Fibroblast of skin of scalp (primary cell): ENCODE measurements at regions not wholly inside any gene's neighbourhood (a gene's known extent, or its start where the extent isn't known, plus 50 kb on each side); places are given as distances from the start of the nearest gene placed in this dataset.
A peak's percentile ranks its signal among the peaks of the same experiment; 100 is the strongest.

ENCODE experiments used
- DNase-seq: peaks from one replicate; pipeline ENCODE4 v3.0.0-alpha.2; 2013

DNA sequence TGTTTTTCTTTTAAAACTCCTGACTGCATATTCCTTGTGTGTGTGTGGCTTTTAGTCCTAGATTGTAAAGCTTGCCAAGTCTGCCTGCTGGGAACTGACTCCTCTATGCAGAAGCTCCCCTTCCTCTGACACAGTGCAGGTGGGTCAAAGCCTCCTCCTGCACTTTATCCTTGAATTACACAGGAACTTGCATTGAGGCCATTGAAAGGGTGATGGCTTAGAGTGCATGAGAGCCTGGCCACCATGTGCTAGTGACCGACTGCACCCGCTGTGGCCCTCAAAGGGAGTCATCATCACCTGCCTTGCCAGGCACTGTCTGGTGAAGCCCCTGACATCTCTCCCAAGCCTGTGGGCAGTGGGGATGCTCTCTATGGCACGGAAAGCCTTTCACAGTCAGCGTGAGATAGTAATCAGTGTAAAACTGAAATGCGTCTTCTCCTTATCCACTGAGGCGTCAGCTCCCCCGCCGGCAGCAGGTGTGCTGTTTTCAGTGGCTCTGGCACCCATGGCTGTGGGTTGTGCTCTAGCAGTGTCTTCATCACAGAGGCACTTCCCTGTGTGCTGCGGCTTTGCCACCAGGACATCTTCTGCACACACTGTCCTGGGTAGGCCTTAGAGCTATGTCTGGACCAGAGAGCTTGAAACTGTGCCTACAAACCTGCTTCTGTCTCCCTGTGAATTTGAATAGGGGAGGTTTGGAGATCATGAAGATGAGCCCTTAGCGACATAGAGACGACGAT, 87.9 kb downstream of the THBS2 start:
- DNase-seq = no peak

DNA sequence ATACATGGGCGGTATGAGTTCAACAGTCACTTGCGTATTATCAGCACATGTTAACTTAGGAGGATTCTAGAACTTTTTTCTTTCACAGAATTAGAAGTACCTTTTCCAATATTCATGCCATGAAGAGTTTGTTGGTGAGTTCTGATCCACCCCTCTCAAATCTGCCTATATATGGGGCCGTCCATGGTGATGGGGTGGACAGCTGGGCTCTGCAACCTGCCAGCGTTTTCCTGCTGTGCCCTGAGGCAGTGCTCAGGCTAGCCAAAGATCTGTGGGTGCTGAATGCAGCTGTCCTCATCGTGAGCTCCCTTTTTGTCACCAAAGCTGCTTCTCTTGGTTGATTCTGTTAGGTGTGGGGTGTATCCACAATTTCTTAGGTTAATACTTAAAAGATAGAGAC, 88.7 kb downstream of the THBS2 start:
- DNase-seq = no peak

DNA sequence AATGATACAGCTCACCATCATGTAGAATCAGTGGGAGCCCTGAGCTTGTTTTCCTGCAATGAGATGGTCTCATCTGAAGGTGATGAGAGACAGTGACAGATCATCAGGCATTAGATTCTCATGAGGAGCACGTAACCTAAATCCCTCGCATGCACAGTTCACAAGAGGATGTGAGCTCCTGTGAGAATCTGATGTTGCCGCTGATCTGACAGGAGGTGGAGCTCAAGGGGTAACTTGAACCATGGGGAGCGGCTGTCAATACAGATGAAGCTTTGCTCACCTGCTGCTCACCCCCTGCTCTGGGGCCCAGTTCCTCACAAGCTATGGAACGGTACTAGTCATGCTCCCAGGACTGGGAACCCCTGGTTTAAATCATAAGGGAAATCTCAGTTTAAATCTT, 89.2 kb downstream of the THBS2 start:
- DNase-seq = no peak

DNA sequence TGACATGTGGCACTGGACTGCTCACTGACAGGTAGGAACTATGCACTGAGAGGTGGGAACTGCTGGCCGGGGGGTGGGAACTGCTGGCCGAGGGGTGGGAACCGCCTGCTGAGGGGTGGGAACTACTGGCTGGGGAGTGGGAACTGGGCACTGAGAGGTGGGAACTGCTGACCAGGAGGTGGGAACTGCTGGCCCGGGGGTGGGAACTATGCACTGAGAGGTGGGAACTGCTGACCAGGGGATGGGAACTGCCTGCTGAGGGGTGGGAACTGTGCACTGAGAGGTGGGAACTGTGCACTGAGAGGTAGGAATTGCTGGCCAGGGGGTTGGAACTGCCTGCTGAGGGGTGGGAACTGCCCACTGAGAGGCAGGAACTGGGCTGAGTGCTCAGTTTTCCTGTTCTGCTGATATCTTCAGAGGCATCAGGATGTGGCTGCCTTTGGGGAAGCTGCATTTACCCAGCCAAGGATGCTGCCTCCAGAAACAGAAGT, 90.2 kb downstream of the THBS2 start:
- DNase-seq = no peak

GRCh38 chr6:169162752-169163407, 90.8 kb downstream of the THBS2 start:
- peak; percentile 93 for DNase-seq

- no peak for DNase-seq
Measured at GRCh38 chr6:169162249-169162648, 91.4 kb downstream of the THBS2 start.

DNA sequence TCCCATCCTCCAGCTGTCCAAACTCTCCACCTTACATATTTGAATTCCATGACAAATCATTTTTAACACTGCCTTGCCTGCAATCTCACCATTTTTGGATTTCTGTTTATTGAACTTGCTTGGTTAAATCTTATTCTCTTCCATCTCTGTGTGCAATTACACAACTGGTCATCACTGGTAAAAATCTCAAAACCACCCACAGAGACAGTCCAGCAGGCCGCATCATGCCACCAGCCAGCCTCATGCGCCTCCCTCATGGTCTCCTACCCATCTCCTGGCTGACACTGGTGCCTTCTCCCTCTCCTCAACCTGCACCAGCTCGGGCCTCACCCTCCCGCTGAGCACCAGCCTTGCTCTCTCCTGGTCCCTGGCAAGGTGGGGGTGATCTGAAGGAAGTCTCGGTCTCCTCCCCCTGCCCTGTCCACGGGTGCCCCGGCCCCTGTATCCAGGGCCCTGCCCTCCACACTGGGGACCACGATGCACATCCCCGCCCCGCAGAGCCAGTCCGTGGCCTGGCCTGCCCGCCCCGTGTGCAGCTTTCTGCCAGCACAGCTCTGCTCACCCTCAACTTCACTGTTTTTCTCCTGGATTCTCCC, 92.0 kb downstream of the THBS2 start:
- no peak for DNase-seq

- DNase-seq = no peak
Measured at GRCh38 chr6:169160855-169161560, 92.6 kb downstream of the THBS2 start.

- no peak for DNase-seq
Measured at GRCh38 chr6:169160091-169160854, 93.4 kb downstream of the THBS2 start.

GRCh38 chr6:169159331-169159730, 94.3 kb downstream of the THBS2 start:
- DNase-seq = no peak

- peak; percentile 50 for DNase-seq
Measured at GRCh38 chr6:169158691-169159090, 95.0 kb downstream of the THBS2 start.

GRCh38 chr6:169158174-169158573, 95.5 kb downstream of the THBS2 start:
- DNase-seq = peak; percentile 93

DNA sequence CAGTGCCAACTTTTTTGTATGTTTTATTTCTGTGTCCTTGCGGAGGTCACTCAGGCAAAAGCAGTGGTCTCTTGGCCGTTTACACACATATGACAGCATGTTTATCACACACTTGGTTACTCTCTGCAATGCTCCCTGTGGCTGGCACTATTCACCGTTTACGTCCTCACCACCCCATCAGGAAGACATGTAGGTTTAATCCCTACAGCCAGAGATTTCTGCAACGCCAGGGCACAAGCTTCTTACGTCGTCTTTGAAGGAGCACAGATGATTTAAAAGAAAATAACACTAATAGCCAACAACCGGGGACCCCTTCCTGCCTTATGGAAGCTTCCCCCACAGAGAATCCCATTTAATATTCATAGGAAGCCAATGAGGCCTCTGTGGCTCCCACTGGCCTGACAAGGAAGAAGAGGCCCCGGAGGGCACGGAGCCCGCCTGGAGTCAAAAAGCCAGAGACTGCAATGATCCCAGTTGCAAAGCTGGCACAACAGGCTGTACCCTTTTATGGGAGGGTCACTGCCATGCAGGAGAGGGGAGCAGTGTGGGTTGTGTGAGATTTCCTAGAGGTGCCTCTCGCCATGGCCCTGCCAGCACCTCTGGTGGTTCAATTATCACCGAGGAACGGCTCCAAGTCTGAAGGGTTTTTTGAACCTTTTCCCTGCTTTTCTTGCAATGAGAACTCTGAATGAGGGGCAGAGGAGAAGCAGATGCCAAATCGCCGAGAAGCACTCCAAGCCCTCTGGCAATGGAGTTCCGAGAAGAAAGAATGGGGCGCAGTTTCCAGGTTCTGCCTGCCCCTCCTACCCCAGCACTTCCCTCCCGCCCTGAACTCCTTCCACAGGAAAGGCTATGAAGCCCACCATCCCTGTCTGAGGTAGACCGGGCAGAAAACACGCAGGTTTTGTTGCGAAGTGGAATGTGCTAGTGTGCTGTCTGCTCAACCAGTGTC, 96.2 kb downstream of the THBS2 start:
- DNase-seq = no peak

DNA sequence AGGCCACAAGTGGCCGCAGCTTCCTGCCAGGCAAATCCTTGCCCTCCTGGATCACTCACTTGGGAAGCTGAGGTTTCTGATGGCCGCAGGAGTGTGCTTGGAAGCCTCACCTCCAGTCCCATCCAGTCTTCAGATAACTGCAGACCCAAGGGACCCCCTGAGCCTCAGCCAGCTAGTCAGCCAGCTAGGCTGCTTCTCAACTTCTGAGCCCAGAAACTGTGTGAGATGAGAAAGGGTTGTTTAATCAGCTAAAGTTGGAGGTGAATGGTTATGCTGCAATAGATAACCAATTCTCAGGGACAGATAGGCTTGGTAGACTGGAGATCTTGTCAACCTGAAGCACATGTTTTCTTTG, 96.9 kb downstream of the THBS2 start:
- DNase-seq = no peak

GRCh38 chr6:169156108-169156792, 97.4 kb downstream of the THBS2 start:
- DNase-seq = peak; percentile 69

GRCh38 chr6:169155481-169155880, 98.2 kb downstream of the THBS2 start:
- no peak for DNase-seq

GRCh38 chr6:169153401-169153800, 100.2 kb downstream of the THBS2 start:
- no peak for DNase-seq

DNA sequence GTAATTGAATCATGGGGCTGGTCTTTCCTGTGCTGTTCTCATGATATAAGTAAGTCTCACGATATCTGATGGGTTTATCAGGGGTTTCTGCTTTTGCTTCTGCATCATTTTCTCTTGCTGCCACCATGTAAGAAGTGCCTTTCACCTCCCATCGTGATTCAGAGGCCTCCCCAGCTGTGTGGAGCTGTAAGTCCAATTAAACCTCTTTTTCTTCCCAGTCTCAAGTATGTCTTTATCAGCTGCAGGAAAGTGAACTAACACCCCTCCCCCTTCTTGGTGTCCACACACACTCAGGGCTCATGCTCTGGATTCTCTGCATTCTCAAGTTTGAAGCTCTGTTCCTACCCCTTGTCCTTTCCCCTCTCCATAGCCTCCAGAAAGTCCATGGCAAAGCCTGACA, 107.1 kb downstream of the THBS2 start:
- peak; percentile 70 for DNase-seq

DNA sequence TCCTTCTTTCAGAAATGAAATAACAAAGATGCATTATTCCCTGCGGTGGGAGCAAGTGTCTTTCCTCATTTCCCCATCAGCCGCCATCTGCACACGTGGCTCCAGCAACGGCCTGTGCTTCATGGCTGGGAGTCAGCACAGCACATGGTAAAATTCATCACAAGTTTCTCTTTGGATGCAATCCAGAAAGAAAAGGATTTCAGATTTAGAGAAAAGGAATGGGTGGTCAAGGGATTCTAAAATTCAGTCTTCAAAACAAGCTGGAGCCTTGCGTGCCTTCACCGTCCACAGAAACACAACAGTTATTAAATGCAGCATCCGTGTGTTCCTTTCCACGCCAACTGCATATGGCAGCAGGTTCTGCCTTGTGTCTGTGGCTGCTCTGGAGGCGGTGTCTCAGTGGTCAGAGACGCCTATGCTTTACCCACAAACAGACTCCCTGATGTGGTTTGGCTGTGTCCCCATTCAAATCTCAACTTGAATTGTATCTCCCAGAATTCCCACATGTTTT, 107.6 kb downstream of the THBS2 start:
- DNase-seq = peak; percentile 80

GRCh38 chr6:169145496-169145895, 108.2 kb downstream of the THBS2 start:
- peak; percentile 88 for DNase-seq
